ENCODE measurements at regions not wholly inside any gene's neighbourhood (a gene's known extent, or its start where the extent isn't known, plus 50 kb on each side); places are given as distances from the start of the nearest gene placed in this dataset.

DNA sequence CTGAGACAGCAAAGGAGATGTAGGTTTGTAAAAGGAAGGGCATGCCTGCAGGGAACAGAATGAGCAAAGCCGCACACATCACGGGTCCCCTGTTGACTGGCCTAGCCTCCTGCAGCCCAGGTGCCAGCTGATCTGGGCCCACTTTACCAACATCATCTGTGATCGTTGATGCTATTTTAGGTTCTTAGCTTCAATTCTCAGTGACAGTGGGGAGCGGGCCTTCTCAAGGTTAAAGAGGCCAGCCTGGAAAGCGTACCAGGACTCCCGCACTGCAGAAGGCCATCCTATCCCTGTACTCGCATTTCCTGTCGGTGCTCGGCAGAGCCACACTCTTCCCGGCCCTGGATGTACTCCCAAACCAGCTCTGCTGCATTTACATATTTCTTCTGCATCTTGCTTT lies 213.5 kb upstream of the IRX1 start (continued):
- TF ChIP-seq, protein P1, sequence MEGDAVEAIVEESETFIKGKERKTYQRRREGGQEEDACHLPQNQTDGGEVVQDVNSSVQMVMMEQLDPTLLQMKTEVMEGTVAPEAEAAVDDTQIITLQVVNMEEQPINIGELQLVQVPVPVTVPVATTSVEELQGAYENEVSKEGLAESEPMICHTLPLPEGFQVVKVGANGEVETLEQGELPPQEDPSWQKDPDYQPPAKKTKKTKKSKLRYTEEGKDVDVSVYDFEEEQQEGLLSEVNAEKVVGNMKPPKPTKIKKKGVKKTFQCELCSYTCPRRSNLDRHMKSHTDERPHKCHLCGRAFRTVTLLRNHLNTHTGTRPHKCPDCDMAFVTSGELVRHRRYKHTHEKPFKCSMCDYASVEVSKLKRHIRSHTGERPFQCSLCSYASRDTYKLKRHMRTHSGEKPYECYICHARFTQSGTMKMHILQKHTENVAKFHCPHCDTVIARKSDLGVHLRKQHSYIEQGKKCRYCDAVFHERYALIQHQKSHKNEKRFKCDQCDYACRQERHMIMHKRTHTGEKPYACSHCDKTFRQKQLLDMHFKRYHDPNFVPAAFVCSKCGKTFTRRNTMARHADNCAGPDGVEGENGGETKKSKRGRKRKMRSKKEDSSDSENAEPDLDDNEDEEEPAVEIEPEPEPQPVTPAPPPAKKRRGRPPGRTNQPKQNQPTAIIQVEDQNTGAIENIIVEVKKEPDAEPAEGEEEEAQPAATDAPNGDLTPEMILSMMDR (IDR thresholded peaks at IDR 0.05; ENCODE audit: control extremely low read depth in 1 of 3, insufficient read depth in 1 of 3, low read depth in 1 of 3, low read length in 3 of 3): no peak
- TF ChIP-seq TAF1 (IDR thresholded peaks at IDR 0.05; ENCODE audit: low read depth, low read length): no peak
- no peak for TF ChIP-seq ASH2L (IDR thresholded peaks at IDR 0.05; ENCODE audit: low read length)
- TF ChIP-seq POU5F1 (IDR thresholded peaks at IDR 0.05; ENCODE audit: low read depth, low read length): no peak
